GM21619 (cell line): ENCODE measurements at regions not wholly inside any gene's neighbourhood (a gene's known extent, or its start where the extent isn't known, plus 50 kb on each side); places are given as distances from the start of the nearest gene placed in this dataset.
"Not testable (repeated sequence)": the region's sequence is repeated elsewhere in the genome, so short reads cannot be mapped to it uniquely, and the experiment has no call there.

ENCODE experiments used
- ATAC-seq: cut with Tn5 transposase; IDR thresholded peaks from one replicate; pipeline ENCODE4 v1.9.1; 2021; ENCODE audit not compliant: unreplicated experiment

- ATAC-seq = no peak
Observed at GRCh38 chr3:76311941-76312340, 526.6 kb upstream of the ZNF717 start.

GRCh38 chr3:76315906-76316305, 530.6 kb upstream of the ZNF717 start:
- not testable (repeated sequence) for ATAC-seq

GRCh38 chr3:76321614-76322013, 536.3 kb upstream of the ZNF717 start:
- ATAC-seq = no peak

GRCh38 chr3:76324101-76324500, 538.8 kb upstream of the ZNF717 start:
- ATAC-seq = no peak

GRCh38 chr3:76345878-76346277, 560.5 kb upstream of the ZNF717 start:
- no peak for ATAC-seq

- ATAC-seq = no peak
Observed at GRCh38 chr3:76346690-76347089, 561.3 kb upstream of the ZNF717 start.

- ATAC-seq = no peak
Observed at GRCh38 chr3:76349715-76350480, 564.5 kb upstream of the ZNF717 start.

GRCh38 chr3:76352051-76352450, 566.7 kb upstream of the ZNF717 start:
- ATAC-seq = no peak

GRCh38 chr3:76352511-76353284, 567.3 kb upstream of the ZNF717 start:
- ATAC-seq = no peak

- no peak for ATAC-seq
Observed at GRCh38 chr3:76353683-76354082, 568.3 kb upstream of the ZNF717 start.

- no peak for ATAC-seq
Observed at GRCh38 chr3:76361010-76361409, 575.7 kb upstream of the ZNF717 start.

GRCh38 chr3:76362643-76363042, 577.3 kb upstream of the ZNF717 start:
- ATAC-seq = no peak

GRCh38 chr3:76365275-76365674, 579.9 kb upstream of the ZNF717 start:
- ATAC-seq = no peak

- no peak for ATAC-seq
Observed at GRCh38 chr3:76367281-76367680, 581.9 kb upstream of the ZNF717 start.

GRCh38 chr3:76369170-76369569, 583.8 kb upstream of the ZNF717 start:
- ATAC-seq = no peak

- no peak for ATAC-seq
Observed at GRCh38 chr3:76370749-76371520, 585.6 kb upstream of the ZNF717 start.

- ATAC-seq = no peak
Observed at GRCh38 chr3:76372497-76372896, 587.1 kb upstream of the ZNF717 start.

GRCh38 chr3:76377074-76377473, 591.7 kb upstream of the ZNF717 start:
- no peak for ATAC-seq

- ATAC-seq = no peak
Observed at GRCh38 chr3:76378789-76379188, 593.4 kb upstream of the ZNF717 start.

- ATAC-seq = no peak
Observed at GRCh38 chr3:76383781-76384180, 598.4 kb upstream of the ZNF717 start.

- no peak for ATAC-seq
Observed at GRCh38 chr3:76387000-76387399, 601.7 kb upstream of the ZNF717 start.

- ATAC-seq = no peak
Observed at GRCh38 chr3:76400141-76400540, 614.8 kb upstream of the ZNF717 start.
